Lower leg skin (tissue), 3 donors: ENCODE measurements at regions not wholly inside any gene's neighbourhood (a gene's known extent, or its start where the extent isn't known, plus 50 kb on each side); places are given as distances from the start of the nearest gene placed in this dataset.

ENCODE experiments used
- CTCF ChIP-seq, 3 donors: fragments of 450-650 bp; IDR thresholded peaks; one replicate each; pipeline ENCODE4 v1.5.1; 2016; ENCODE audit warnings: antibody characterized with exemption in 3 of 3, mild to moderate bottlenecking in 3 of 3, moderate library complexity in 2 of 3
- POLR2A ChIP-seq, 2 donors: fragments of 450-650 bp; IDR thresholded peaks; one replicate each; pipeline ENCODE4 v1.6.1; 2016 to 2017; ENCODE audit warnings: antibody characterized with exemption in 2 of 2, mild to moderate bottlenecking in 1 of 2, moderate library complexity in 1 of 2

GRCh38 chr6:90415178-90415577 is 118.5 kb upstream of the BACH2 start:
- TF ChIP-seq POLR2A (IDR thresholded peaks at IDR 0.05), result no peak
- TF ChIP-seq CTCF (IDR thresholded peaks at IDR 0.05), result no peak
